ENCODE measurements at regions not wholly inside any gene's neighbourhood (a gene's known extent, or its start where the extent isn't known, plus 50 kb on each side); places are given as distances from the start of the nearest gene placed in this dataset.

DNA sequence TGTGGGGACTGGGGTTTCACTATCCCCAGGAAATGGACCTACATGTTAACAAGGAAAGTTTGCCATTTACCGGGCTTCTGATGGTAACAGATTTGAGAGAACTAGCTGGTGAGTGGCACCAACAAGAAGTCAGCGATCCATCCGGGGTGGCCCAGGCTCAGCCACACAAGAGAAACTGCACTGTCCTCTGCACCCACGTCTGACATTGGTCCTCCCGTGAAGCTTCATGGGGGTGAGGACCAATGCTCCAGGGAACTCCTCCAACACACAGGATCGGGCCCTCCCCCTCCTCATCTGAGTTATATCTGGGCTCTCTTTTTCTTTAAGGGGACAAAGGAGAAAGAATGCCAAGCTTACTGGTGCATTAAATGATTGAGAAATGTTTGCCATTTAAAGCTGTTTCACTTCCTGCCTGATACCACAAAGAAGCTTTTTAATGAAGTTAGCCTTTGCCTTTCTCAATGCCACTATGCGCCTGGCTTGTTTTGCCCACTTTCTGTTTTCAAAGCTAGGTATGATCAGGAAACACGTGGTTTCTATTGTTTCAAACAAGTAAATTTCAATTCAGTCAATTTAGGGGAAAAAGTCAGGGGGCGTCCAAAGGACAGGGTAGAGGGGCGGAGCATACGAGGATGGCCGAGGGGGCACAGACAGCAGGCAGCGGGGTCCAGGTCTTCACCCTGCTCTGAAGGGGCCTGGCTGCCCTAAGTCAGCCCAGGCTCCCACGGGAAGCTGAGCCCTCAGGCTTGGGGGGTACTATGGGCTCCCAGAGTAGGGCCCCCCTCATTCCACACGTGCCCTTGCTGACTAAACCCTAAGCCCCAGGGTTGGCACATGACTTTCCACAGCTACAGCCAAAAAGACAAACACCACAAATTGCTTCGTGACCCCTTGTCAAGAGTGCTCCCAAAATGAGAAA is 204.0 kb upstream of the ID2 start:
- peak; percentile 12 for DNase-seq

DNA sequence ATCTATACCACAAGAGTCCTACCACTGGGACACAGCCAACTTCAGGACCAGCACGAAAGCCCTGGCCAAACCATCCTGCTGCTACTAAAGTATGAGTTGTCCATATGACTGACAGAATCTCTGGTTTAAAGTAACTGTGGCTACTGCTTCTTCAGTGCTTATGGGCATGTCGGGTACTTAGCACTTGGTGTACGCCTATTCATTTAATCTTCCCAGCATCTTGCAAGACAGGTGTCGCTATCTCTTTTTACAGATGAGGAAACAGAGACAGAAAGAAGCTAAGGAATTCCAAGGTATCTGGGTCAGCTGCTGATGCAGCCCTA is 203.4 kb upstream of the ID2 start:
- DNase-seq, result no peak

DNA sequence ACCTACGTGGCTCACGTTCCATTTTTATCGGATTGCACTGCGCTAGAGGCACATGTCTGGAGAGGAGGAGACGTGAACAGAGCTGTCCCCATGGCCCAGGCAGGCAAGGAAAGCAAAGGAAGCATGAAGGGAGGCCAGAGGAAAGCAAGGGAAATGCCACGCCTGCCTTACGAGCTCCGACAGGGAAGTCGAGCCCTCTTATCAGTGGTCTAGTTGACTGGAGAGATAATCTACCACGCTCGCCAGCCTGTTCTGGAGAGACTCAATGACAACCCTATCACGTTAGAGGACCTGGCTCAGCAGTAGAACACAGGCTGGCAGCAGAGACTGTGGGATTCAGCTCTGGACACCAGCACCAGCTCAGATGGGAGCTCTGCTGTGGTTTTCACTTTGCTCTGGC is 202.6 kb upstream of the ID2 start:
- DNase-seq, result no peak

DNA sequence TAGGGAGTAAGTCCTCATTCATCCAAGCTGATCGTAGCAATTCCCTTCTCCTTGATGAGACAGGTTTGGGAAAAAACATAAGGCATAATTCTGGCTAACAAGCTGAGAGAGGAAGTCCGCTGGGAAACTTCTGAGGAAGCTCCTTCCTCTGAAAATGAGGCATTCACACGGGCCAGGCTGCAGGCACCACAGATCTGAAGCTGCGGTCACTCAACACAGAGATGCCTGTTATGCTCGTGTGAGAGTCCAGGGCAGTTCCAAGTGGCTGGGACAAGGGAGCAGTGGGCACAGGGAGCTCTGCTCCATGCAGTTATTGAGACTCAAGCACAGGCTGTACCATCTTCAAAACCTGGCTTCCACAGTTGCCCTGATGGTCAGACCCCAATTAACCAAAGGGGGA is 200.9 kb upstream of the ID2 start:
- no peak for DNase-seq

DNA sequence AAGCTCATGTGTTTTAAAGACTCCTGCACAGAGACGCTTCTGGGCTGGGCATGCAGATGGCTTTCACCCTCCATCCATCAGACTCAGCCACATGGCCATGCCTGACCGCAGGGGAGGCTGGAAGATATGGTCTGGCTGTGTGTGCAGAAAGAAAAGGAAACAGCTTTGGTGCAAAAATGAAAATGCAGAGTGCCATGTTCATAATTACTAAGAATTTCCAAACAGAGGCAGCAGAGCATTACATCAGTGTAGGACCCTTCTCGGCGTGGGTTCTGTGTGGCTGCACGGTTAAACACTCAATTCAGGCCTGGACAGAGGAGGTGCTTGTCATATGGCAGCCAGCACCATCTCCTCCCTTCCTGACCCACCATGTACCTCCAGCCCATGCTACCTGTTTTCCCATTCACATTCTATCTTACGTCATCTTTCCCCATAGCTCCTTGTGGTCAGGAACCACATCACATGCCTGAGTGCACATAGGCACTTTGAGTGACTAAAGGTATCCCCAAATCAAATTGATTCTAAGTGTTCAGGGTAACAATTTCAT is 200.3 kb upstream of the ID2 start:
- no peak for DNase-seq

DNA sequence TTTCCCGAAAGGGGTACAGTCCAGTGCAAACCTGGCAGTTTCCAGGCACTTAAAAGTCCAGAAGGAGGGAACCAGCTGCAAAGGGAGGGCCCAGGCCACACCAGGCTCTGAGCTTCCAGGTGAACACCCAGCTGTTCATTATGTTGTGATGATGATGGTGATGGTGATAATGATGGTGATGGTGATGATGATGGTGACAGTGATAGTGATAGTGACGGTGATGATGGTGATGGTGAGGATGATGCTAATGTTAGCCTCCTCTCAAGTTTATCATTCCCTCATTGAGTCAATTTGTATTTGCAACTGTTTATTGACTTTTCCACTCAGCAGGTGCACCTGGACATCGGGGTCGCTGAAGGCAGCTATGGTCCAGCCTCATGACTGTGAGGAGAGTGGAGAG is 199.4 kb upstream of the ID2 start:
- DNase-seq, result no peak

DNA sequence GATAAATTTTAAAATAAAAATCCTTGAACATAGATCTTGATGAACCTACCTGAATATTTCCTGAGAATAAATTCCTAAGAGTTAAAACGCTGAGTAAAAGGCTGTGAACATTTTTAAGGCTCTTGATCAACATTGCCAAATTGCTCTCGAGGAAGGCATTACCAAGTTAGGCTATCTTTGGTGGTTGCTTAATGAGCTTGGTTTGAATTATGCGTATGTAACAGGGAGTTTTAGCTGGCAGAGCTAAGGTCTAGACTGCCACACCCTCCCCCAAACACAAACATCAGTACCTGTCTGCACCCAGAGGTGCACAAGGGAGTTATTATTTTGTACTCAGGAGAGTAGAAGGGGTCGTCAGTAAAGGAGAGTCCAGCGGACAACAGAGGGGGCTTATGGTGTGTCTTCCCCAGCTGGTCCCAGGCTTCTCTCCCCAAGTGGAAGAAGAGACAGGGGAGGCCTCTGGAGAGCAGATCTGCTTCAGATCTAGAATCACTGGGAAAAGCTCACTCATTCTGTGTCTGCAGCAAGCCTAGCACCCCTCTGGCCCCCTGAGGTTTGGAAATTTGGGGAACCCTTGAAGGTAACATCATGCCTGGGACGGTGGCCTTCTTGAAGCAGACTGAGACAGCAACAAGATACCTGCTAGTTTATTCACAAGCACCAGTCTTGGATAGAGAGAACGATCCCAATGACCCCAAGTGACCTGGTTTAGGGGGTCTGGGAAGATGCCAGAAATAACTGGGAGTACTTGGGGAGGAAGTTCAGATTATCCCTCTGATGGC is 197.2 kb upstream of the ID2 start:
- DNase-seq, result no peak

DNA sequence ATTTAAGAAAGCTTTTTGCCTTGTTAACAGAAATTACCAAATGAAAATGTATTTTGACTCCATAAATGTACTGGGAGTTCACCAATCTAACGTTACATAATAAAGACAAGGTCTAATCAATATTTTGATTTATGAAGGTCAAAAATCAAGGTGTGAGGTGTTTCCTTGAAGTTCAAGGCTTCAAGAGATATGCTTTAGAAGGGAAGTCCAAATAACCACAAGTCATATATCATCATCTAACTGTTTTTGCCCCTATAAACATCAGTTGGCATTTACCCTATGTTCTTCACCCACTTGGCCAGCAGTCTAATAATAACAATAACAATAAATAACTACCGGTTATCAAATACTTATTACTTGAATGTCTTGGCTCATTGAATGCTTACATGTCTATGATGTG is 196.1 kb upstream of the ID2 start:
- no peak for DNase-seq

DNA sequence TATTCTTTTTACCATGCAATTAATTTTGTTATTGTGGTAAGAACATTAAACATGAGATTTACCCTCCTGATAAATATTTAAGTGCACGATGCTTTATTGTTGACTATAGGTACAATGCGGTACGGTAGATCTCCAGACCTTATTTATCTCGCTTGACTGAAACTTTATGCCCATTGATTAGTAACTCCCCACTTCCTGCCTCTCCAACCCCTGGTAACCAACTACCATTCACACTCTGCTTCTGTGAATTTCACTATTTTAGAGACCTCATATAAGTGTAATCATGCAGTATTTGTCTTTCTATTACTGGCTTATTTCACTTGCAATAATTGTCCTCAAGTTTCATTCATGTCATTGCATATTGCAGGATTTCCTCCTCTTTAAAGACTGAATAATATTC is 195.7 kb upstream of the ID2 start:
- no peak for DNase-seq

DNA sequence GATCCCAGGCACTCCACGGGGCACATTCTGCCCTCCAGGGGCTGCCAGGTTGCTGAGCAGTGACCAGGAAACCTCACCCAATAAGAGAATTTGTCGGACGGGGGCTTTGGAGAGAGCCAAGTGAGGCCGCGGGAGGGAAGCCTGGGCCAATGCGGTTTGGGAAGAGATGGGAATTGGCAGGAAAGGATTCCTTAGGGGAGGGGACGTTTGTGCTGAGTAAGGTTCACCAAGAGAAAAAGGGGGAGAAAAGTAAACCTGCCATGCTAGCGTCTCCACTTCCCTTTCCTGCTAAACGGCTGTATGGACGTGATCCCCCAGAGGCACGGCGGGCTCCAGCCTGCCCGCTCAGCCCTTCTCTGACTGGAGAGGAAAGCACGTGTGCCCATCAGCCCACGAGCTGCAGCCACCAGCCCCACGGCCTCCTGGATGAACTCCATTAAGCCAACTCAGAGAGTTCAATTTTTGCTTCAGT is 194.4 kb upstream of the ID2 start:
- no peak for DNase-seq

DNA sequence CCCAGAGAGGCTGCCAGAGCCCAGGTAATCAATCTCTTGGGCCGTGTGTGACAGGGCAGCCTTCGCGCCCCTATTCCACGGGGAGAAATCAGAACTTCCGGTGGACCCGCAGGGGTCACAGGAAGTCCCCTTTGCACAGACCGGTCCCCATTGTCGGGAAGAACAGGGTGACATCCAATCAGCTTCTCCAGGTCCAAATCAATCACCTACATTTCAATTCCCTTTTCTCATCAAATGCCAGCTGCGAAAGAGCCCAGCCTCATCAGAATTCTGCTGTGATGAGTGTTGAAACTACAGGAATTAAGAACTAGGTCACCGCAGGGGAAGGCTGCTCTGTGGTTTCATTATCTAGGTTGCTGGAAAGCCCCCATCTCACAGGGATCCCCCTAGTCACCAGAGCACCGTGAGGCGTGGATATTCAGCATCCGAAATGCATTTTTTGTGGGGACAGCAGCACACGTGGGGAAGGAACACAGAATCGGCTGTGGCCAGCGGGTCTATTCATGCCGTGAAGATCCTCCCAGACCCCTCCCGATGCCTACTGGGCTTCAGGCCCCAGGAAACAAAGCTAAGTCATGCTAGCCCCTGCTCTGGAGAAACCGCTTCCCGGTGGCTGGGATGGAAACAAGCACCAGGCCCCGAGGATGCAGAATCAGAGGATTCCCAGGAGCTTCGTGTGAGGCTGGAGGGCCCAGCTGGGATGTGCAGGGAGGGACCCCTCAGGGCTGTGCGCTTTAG is 193.7 kb upstream of the ID2 start:
- DNase-seq, result peak; percentile 79

DNA sequence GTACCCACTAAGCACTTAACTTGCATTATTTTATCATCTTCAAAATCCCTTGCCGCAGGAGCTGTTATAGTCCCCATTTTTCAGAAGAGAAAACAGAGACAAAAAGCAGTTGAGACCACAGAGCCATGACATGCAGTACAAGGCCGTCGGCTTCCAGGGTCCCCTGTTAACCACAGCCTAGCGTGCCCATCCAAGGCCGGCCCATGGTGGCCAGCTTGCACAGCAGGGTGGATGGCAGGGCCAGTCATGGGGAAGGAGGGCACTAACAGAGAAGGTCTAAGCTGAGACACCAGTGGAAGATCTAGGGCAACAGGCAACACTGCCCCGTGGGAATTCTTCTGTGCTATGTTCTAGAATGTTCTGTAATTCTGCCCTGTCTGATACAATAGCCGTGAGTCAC is 192.6 kb upstream of the ID2 start:
- no peak for DNase-seq

DNA sequence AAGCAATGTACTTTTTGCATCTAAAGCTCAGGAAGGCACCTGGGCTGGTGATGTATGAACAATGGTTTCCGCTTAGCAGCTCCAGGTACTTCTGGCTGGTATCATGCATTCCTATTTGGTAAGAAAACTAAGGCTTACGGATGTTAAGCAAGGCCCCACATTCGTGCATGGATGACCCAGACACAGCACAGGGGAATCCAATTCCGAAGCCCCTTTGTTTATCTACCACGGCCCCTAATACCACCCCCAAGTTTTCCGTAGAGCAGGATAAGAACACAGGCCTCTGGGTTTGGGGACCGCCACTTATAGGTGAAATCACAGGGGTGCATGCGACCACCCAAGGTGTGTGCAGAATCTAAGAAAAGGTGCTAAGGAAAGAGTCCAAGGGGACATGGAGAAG is 192.1 kb upstream of the ID2 start:
- no peak for DNase-seq

DNA sequence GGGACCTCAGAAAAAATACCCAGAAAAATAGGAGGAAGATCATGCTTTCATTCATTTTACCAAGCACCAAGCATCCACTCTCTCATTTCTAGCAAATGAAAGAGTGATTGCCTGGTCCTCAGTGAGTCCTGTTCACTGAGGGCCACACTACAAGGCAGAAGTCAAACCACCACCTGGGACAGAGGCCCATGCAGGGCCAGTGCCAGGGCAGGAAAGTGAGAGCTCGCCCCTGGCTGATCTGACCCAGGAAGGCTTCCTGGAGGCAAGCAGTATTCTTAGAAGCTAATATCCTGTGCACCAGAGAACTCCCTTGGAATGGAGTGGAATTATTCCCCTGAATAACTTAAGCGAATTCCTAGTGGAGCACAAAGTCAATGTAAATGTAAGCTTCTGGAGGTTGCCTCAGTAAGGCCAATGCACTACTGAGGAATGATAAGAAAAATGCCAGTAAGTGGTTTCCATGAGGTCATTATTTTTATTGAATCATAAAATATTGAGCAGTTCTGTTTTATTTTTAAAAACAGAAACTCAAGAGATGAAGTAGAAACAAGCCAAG is 191.6 kb upstream of the ID2 start:
- no peak for DNase-seq

DNA sequence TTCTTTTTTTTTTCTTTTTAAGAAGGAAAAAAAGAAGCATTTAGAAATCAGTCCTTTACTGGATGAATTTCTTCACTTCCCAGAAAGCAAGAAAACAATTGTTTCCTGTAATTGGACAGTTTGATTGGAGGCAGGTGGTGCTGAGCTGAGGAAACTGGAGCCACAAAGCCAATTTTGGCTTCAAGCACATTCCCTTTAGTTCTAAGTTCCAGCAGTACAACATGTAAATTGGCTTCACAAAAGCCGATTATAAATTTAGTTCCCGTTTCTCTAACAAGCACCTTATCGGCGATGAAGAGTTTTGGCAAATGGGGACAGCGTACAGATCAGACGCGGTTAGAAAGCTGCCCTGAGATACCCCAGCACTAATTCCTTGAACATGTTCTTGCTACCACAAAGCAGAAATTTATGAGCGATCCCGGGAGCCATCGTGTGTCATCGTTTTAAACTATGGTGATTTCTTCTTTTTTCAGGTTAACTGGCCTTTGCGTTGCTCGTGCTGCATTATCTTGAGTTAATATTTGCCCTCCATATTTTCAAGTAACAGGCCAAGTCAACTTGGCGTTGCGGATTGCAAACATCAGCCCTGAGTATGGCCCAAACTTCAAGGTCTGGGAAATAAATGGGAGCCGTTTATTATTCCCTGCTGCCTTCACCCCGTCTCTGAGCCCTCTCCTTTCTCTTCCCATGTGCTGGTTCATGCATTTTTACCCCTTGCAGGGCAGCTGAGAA is 190.4 kb upstream of the ID2 start:
- no peak for DNase-seq

DNA sequence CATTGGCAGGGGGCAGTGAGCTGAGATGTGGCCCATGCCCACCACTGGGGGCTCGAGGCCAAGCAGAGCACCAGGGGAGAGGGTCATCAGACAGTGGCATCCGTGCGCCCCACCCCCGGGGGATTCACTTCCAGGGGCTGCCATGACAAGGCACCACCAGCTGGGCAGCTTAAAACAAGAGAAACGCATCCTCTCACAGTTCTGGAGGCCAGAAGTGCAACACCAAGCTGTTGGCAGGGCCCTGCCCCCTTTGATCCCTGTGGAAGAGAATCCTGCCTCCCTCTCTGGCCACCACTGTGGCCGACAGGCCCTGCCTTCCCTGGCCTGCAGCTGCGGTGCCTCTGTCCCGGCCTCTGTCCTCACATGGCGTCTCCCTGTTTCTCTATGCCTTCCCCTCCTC is 187.7 kb upstream of the ID2 start:
- no peak for DNase-seq

DNA sequence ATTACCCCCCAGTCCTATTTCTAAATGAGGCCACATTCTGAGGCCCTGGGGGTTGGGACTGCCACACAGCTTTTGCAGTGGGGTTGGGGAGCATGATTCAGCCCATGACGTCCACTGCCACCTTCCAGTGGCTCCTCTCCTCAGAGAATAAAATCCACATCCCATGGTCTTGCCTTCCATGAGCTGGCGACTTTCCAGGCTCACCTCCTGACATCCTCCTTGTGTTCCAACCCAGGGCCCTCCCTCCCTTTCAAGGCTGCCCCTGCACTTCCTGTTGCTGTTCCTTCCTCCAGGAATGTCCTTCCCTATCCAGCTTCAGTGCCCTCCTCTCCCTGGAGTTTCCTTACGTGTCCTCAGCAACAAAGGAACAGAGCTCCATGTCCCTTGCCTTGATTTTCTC is 187.3 kb upstream of the ID2 start:
- no peak for DNase-seq

DNA sequence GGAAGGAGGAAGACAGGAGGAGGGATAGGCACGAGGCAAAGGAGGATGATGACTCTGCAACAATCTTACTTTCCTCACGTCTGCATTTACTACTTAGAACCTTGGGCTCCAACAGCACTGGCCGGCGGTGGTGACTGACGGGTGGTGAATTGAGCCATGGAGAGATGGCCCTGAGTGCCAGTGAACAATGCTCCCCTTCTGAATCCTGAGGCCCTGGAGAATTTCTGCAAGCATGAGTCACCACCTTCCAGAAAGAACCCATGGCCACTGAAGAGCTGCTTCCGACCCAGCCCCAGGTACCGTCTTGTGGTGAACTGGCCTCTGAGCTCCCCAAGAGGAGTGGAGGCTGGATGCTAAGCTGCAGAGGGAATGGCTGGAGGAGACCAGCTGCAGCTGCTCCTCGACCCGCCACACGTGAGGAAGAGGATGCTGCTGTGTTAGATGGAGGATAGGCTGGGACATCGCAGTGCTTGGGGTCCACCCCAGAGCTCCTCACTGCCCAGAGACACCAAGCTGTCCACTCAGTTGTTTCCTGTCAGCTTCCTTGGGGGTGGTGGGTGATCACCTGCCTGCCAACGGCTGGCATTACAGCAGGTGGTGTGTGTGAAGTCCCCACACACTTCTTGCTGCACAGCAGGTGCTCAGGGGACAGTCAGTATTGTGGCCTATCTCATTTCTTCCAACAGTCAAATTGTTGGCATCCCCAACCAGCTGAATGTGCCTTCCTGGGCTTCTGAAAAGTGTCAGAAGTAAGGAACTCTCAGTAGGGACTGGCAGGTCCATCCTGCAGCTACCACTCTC is 186.5 kb upstream of the ID2 start:
- no peak for DNase-seq

DNA sequence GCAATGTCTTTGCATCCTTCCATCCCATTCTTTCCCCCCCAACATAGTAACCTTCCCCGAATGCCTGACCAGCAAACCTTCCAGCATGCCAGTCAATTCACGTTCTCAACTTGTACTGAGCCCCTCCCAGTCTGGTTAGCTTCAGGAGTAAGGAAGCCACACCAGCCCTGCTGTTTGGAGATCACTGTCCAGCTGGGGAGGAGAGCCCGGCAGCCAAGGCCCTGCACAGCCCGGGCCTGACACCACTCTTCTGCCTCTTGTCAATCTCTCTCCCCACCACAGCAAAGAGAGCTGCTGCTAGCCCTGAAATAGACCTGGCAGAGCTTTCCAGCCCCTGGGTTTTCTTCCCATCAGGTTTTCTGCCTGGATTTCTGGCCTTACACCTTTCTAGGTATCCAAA is 185.8 kb upstream of the ID2 start:
- no peak for DNase-seq

DNA sequence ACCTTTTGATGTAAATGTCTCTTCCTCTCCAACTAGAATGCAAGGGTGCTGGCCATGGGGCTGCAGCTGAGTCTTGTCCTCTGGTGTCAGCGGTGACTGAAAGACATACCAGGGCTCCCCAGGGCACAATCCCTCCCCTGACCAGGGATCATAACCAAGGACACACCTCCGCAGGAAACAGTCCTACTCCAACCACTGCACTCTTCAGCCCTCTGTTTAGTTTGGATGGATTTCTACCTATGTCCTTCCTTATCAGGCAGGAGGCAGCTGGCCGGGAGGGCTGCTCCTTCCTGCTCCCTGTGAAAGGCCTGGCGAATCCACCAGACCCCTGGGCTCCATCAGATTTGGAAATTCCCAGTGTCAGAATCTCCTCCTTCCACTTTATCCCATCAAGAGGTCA is 185.2 kb upstream of the ID2 start:
- DNase-seq, result no peak

DNA sequence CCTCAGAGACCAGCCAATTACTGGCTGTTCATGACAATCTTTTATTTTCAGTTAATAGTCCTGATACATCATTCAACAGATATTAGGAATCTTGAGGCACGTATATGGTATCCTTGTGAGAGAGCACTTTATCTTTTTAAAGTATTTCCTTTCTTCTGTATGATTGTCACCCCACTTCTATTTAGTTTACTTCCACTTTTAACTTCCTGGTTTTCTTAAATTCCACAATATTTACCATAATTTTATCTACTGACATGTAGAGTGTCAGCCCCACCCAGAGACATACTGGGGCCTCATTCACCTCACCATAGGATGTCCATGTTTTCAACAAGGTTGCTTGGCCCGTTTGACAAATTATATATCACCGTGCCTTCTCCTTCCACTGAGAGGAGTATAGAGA is 182.9 kb upstream of the ID2 start:
- DNase-seq, result no peak
